MM.1S (cell line): ENCODE measurements at regions not wholly inside any gene's neighbourhood (a gene's known extent, or its start where the extent isn't known, plus 50 kb on each side); places are given as distances from the start of the nearest gene placed in this dataset.

Experiments
- EZH2phosphoT487 ChIP-seq: fragments of 300-600 bp; sonication (generic); IDR thresholded peaks from 2 replicates; pipeline ENCODE4 v1.6.1; 2018; ENCODE audit warnings: antibody characterized with exemption, low read length
- TF ChIP-seq, protein P1 (sequence below): fragments of 300-600 bp; sonication (generic); IDR thresholded peaks from 2 replicates; pipeline ENCODE4 v1.5.1; 2016; ENCODE audit warnings: antibody characterized with exemption, low read length, mixed read lengths

DNA sequence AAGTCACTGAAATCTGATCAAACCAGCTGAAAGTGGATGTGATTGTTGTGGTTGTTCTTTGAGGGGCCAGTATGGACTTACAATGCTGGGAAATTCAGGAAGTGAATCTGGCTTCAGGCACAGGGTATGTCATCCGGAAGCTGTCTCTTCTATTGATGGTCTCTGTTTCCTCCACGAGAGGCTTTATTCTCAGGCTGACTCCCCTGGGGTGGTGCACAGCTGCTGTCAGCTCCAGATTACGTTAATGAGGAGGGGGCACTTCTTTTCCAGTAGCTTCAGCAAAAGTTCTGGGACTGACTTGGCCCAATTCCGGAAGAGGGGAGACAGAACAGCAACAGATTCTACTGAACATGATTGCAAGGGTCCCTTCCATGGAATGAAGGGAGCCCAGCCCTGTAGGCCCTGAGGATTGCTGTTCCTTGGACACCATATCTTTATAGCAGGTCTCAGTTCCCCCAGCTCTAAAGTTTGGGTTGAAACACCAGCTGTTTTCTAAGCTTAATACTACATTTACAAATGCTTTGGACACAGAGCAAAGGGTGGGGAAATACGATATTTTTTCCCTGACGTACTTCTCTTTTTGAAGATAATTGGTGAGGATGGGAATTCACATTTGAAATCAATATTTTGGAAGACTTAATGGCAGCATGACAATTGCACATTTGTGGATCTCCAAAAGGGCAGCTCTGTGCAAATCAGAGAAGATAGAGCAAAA is 400.9 kb downstream of the TSN start:
- TF ChIP-seq, protein P1, sequence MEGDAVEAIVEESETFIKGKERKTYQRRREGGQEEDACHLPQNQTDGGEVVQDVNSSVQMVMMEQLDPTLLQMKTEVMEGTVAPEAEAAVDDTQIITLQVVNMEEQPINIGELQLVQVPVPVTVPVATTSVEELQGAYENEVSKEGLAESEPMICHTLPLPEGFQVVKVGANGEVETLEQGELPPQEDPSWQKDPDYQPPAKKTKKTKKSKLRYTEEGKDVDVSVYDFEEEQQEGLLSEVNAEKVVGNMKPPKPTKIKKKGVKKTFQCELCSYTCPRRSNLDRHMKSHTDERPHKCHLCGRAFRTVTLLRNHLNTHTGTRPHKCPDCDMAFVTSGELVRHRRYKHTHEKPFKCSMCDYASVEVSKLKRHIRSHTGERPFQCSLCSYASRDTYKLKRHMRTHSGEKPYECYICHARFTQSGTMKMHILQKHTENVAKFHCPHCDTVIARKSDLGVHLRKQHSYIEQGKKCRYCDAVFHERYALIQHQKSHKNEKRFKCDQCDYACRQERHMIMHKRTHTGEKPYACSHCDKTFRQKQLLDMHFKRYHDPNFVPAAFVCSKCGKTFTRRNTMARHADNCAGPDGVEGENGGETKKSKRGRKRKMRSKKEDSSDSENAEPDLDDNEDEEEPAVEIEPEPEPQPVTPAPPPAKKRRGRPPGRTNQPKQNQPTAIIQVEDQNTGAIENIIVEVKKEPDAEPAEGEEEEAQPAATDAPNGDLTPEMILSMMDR, result no peak
- no peak for TF ChIP-seq EZH2phosphoT487
